ENCODE measurements at regions not wholly inside any gene's neighbourhood (a gene's known extent, or its start where the extent isn't known, plus 50 kb on each side); places are given as distances from the start of the nearest gene placed in this dataset.

DNA sequence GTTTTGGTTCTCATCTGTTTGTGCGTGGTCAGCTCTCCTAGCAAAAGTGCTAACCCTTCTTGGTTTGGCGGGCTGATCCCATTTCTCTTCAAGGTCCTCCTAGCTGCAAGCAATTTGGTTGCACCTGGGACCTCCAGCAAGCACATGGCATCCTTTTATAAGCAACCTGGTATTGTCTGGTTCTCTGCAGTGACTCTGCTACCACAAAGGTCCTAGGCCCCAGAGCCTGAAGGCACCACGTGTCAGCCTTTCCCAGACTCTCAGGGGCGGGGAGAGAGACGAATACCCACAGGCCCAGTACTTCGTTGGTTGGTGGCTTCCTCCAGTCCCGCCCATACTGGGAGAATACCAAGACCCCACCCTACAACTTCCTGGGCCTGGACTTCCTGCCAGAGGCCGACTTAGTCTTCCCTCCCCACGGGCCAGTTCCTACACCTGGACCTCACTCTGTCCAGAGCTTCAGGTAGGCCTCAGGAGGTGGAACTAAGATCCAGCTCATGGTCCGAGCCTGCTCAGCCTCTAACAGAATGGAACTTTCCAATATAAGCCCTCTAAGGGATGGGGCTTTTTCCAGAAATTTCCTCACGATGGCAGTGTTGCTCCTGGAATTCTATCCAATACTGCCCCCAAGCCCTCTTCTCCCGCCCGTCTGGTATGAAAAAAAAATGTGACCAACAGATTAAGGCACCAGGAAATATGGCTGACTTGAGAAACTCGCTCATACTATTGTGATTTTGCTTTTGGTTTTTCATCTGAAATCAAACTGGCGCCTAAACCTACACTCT, 192.5 kb upstream of the STK26 start:
- H3K4me3 ChIP-seq (ENCODE audit: low read depth, low read length): no peak overlapping the region
- DNase-seq (ENCODE audit: low read depth) (peak; percentile 30), FAIRE-seq (no peak)
- no peaks in the 10 kb centered on the region for H3K36me3 ChIP-seq (ENCODE audit: control insufficient read depth, insufficient read depth, low read length)
- no peaks in the 10 kb centered on the region for H3K27me3 ChIP-seq (ENCODE audit: control insufficient read depth, insufficient read depth, low read length)
- TF ChIP-seq, protein P1, sequence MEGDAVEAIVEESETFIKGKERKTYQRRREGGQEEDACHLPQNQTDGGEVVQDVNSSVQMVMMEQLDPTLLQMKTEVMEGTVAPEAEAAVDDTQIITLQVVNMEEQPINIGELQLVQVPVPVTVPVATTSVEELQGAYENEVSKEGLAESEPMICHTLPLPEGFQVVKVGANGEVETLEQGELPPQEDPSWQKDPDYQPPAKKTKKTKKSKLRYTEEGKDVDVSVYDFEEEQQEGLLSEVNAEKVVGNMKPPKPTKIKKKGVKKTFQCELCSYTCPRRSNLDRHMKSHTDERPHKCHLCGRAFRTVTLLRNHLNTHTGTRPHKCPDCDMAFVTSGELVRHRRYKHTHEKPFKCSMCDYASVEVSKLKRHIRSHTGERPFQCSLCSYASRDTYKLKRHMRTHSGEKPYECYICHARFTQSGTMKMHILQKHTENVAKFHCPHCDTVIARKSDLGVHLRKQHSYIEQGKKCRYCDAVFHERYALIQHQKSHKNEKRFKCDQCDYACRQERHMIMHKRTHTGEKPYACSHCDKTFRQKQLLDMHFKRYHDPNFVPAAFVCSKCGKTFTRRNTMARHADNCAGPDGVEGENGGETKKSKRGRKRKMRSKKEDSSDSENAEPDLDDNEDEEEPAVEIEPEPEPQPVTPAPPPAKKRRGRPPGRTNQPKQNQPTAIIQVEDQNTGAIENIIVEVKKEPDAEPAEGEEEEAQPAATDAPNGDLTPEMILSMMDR (IDR thresholded peaks at IDR 0.05; ENCODE audit: insufficient read depth, low read length, severe bottlenecking): peak; percentile 5

DNA sequence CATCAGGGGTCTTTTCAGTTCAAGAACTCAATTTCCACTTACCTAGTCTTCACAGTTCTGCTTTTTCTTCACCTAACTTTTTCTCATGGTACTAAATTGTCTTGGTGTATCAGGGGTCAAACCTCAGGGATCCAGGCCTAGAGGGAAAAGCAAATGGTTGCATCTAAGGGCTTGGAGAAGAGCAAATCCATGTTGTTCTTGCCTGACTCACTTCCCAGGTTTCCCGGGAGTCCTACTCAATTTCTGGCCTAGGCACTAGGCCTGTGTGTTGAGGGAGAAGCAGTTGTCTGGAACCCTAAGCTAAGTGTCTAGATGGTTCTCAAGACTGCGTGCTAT, 191.9 kb upstream of the STK26 start:
- TF ChIP-seq, protein P1 (IDR thresholded peaks at IDR 0.05; ENCODE audit: insufficient read depth, low read length, severe bottlenecking): no peak

DNA sequence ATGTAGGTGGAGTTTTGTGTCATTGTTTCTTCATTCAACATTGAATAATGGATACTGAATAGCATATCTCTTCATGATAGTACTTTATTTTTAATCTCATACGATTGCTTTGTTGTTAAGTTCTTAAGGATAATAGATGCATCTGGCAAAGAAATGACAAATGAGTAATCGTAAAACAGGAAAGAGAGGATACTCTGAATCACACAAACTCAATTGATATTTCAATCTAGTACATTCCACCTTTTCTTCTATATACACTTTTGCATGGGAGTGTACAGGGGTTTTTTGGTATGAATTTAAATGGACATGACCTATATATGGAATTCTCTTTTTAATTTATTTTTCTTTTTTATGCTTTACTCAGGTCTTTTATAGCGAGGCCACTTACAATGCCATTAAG, 186.9 kb upstream of the STK26 start:
- no peak overlapping the region for H3K4me3 ChIP-seq (ENCODE audit: low read depth, low read length)
- no peak for DNase-seq (ENCODE audit: low read depth)
- H3K27me3 ChIP-seq (ENCODE audit: control insufficient read depth, insufficient read depth, low read length): no peaks in the 10 kb centered on the region
- no peak for FAIRE-seq
- no peaks in the 10 kb centered on the region for H3K36me3 ChIP-seq (ENCODE audit: control insufficient read depth, insufficient read depth, low read length)
- TF ChIP-seq, protein P1 (IDR thresholded peaks at IDR 0.05; ENCODE audit: insufficient read depth, low read length, severe bottlenecking): no peak

More for the DNA sequence above, 191.9 kb upstream of the STK26 start:
- DNase-seq (ENCODE audit: low read depth): no peak
- FAIRE-seq: no peak
- H3K27me3 ChIP-seq (ENCODE audit: control insufficient read depth, insufficient read depth, low read length): no peaks in the 10 kb centered on the region
- H3K4me3 ChIP-seq (ENCODE audit: low read depth, low read length): no peak overlapping the region
- H3K36me3 ChIP-seq (ENCODE audit: control insufficient read depth, insufficient read depth, low read length): no peaks in the 10 kb centered on the region

DNA sequence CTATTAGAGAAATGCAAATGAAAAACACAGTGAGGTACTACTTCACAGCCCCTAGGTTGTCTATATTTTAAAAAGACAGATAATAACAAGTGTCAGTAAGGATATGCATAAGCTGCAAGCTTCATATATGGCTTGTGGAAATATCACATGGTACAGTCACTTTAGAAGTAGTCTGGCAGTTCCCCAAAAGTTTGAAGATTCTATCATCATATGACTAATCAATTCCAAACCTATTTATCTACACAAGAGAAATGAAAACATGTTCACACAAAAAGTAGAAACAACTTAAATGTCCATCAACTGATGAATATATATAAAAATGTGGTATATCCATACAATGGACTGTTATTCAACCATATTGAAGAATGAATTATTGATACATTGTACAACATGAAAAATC, 185.8 kb upstream of the STK26 start:
- no peak overlapping the region for H3K4me3 ChIP-seq (ENCODE audit: low read depth, low read length)
- no peak for FAIRE-seq
- peak; percentile 58 for DNase-seq (ENCODE audit: low read depth)
- TF ChIP-seq, protein P1 (IDR thresholded peaks at IDR 0.05; ENCODE audit: insufficient read depth, low read length, severe bottlenecking): no peak
- H3K27me3 ChIP-seq (ENCODE audit: control insufficient read depth, insufficient read depth, low read length): no peaks in the 10 kb centered on the region
- no peaks in the 10 kb centered on the region for H3K36me3 ChIP-seq (ENCODE audit: control insufficient read depth, insufficient read depth, low read length)

DNA sequence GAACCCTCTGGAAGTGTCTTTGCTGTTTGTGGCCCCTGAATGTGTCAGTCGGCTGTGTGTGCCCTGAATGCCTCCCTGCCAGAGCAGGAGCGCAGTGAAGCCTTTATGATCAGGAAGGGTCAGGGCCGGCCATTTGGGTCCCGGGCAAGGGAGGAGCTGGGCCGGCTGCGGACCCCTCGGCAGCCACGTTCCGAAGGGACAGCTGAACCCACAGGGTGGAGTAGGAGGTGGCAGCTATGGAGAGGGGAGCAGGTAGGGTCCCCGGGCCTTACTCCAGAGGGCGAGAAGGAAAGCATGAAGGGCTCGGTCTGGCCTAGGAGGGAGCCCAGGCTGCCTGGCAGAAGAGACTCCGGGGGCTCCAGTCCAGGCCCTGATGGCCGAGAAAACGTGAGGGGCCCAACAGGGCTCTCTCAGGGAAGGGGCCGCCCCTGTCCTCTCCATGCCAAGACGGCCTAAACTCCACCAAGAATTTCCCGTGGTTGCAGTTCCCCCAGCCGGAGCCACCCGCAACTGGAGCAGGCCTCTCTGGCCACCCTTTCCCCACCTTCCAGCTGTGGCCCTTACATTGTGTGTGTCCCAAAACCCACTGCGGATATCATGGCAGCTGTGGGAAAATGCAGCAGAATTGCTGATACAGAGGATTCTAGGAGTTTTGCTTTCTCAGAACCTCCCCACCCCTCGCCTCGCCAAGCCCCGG, 182.2 kb upstream of the STK26 start:
- DNase-seq (ENCODE audit: low read depth): no peak
- TF ChIP-seq, protein P1 (IDR thresholded peaks at IDR 0.05; ENCODE audit: insufficient read depth, low read length, severe bottlenecking): no peak
- H3K4me3 ChIP-seq (ENCODE audit: low read depth, low read length): no peak overlapping the region
- no peaks in the 10 kb centered on the region for H3K36me3 ChIP-seq (ENCODE audit: control insufficient read depth, insufficient read depth, low read length)
- FAIRE-seq: no peak
- H3K27me3 ChIP-seq (ENCODE audit: control insufficient read depth, insufficient read depth, low read length): no peaks in the 10 kb centered on the region
